K562 (cell line): ENCODE measurements at regions not wholly inside any gene's neighbourhood (a gene's known extent, or its start where the extent isn't known, plus 50 kb on each side); places are given as distances from the start of the nearest gene placed in this dataset.

Experiments
- ATAC-seq: fragments of 200-7000 bp; cut with Tn5 transposase; 3 replicates; pipeline ENCODE4 v1.9.1; 2020; ENCODE audit warnings: moderate library complexity
- BruUV-seq: library from RNA; stranded (reverse); fragments of 400-500 nt; replicated peaks from 2 replicates; lab custom pipeline; 2021; lab: Mats Ljungman, UMichigan
- CTCF ChIA-PET: fragments of 300-600 bp; formaldehyde crosslinking; extraction: SDS; loops from one replicate; lab custom pipeline; 2021; ENCODE audit warnings: low intra/inter-chr PET ratio; lab: Yijun Ruan, JAX
- POLR2A ChIA-PET: fragments of 300-600, 350-650 bp; sonication (Branson Sonifier 250); formaldehyde crosslinking; extraction: SDS; loops from one replicate; lab custom pipeline; 2021; ENCODE audit warnings: antibody characterized with exemption, inconsistent platforms; lab: Yijun Ruan, JAX
- DNase-seq, 4 experiments: peaks; one replicate each; pipeline versions ENCODE4 v3.0.0 to v3.0.0-alpha.2; 2011 to 2018; ENCODE audit warnings: low spot score in 3 of 4, mixed read lengths in 3 of 4; ENCODE audit errors: extremely low read depth in 1 of 4
- FAIRE-seq: peaks from 2 replicates; lab custom pipeline; 2011; peaks lifted over from hg19 to GRCh38; lab: Jason Lieb, UNC
- H2AFZ ChIP-seq: 2 replicates; pipeline ENCODE4 v1.6.0; 2011; ENCODE audit warnings: low read depth, low read length, control low read depth, inconsistent platforms
- H3K27ac ChIP-seq: fragments of 200-600 bp; 3 replicates; pipeline ENCODE4 v1.8.0; 2011; ENCODE audit warnings: low read depth, mild to moderate bottlenecking, control low read depth, inconsistent platforms, low read length, moderate library complexity, mixed read lengths; ENCODE audit errors: extremely low read depth
- H3K27me3 ChIP-seq, 2 experiments: fragments of 300-600 bp in 1 of 2; 2 replicates in 1 of 2; 3 replicates in 1 of 2; pipeline versions ENCODE4 v1.6.0 to v1.8.0; 2011; ENCODE audit warnings: inconsistent platforms in 2 of 2, low read length in 2 of 2, mild to moderate bottlenecking in 1 of 2, mixed read lengths in 1 of 2, moderate library complexity in 1 of 2; ENCODE audit not compliant: control insufficient read depth in 2 of 2, insufficient read depth in 2 of 2
- H3K36me3 ChIP-seq: fragments of 300-600 bp; 3 replicates; pipeline ENCODE4 v1.8.0; 2011; ENCODE audit warnings: mild to moderate bottlenecking, low read length, inconsistent platforms; ENCODE audit not compliant: control insufficient read depth, insufficient read depth
- H3K4me1 ChIP-seq, 2 experiments: fragments of 200-600 bp in 1 of 2; replicated peaks in 1 of 2; 2 replicates in 1 of 2; 3 replicates in 1 of 2; pipeline versions ENCODE4 v1.5.1 to v1.8.0; 2011; ENCODE audit warnings: inconsistent platforms in 2 of 2, low read length in 2 of 2, mild to moderate bottlenecking in 1 of 2, mixed read lengths in 1 of 2, moderate library complexity in 1 of 2; ENCODE audit not compliant: control insufficient read depth in 2 of 2, insufficient read depth in 2 of 2
- H3K4me2 ChIP-seq: 2 replicates; pipeline ENCODE4 v1.6.1; 2011; ENCODE audit warnings: low read length, control low read depth, inconsistent platforms, mixed read lengths; ENCODE audit not compliant: insufficient read depth
- H3K4me3 ChIP-seq: fragments of 200-600 bp; sonication (generic), shearing (Covaris generic); 2 replicates; pipeline ENCODE4 v1.5.1; 2016; ENCODE audit warnings: control low read depth, inconsistent platforms
- H3K79me2 ChIP-seq: fragments of 200-600 bp; 3 replicates; pipeline ENCODE4 v1.8.0; 2011; ENCODE audit warnings: low read length, inconsistent platforms; ENCODE audit not compliant: control insufficient read depth, insufficient read depth
- H3K9ac ChIP-seq, 2 experiments: 2 replicates each; pipeline versions ENCODE4 v1.6.0 to v1.6.1; 2011; ENCODE audit warnings: low read depth in 2 of 2, low read length in 2 of 2, control low read depth in 1 of 2, inconsistent platforms in 1 of 2, mild to moderate bottlenecking in 1 of 2, mixed read lengths in 1 of 2; ENCODE audit not compliant: insufficient read depth in 1 of 2
- H3K9me1 ChIP-seq: one replicate; pipeline ENCODE4 v1.6.0; 2011; ENCODE audit warnings: inconsistent platforms, mild to moderate bottlenecking, low read length, moderate library complexity; ENCODE audit not compliant: control insufficient read depth, insufficient read depth
- H3K9me3 ChIP-seq: replicated peaks from 2 replicates; pipeline ENCODE4 v1.5.1; 2011; ENCODE audit warnings: low read depth, low read length, inconsistent platforms; ENCODE audit not compliant: control insufficient read depth, insufficient read depth
- H4K20me1 ChIP-seq: replicated peaks from 2 replicates; pipeline ENCODE4 v1.6.1; 2011; ENCODE audit warnings: low read length, inconsistent platforms, mixed read lengths; ENCODE audit not compliant: control insufficient read depth, insufficient read depth
- ARID1B ChIP-seq: fragments of 450-650 bp; IDR thresholded peaks from 2 replicates; pipeline ENCODE4 v1.6.1; 2016; ENCODE audit warnings: antibody characterized with exemption, mild to moderate bottlenecking, inconsistent platforms
- CCNT2 ChIP-seq: IDR thresholded peaks from 2 replicates; pipeline ENCODE4 v1.6.1; 2011; ENCODE audit warnings: borderline replicate concordance, low read depth, mild to moderate bottlenecking, moderate library complexity, mixed read lengths, low read length; ENCODE audit not compliant: insufficient read length; ENCODE audit errors: extremely low read depth
- NFE2L1 ChIP-seq: fragments of 450-650 bp; IDR thresholded peaks from 2 replicates; pipeline ENCODE4 v1.6.1; 2016; ENCODE audit warnings: missing genetic modification characterization, low read depth, mild to moderate bottlenecking, missing compliant biosample characterization, moderate library complexity, borderline replicate concordance
- PKNOX1 ChIP-seq: fragments of 450-650 bp; IDR thresholded peaks from 2 replicates; pipeline ENCODE4 v1.6.1; 2016
- RB1 ChIP-seq: fragments of 450-650 bp; IDR thresholded peaks from 2 replicates; pipeline ENCODE4 v1.6.1; 2017; ENCODE audit warnings: low read depth, mild to moderate bottlenecking
- ZNF707 ChIP-seq: fragments of 250-450 bp; sonication (Bioruptor Pico); conservative IDR thresholded peaks from 2 replicates; pipeline ENCODE4 v1.8.0; 2022; ENCODE audit warnings: inconsistent platforms, mild to moderate bottlenecking, moderate library complexity
- WGBS: fragments of 100-300 bp; shearing (Covaris generic); methylation state at CpG from one replicate; pipeline ENCODE4 v1.1.6; 2016; ENCODE audit warnings: low coverage, mixed read lengths; ENCODE audit not compliant: insufficient coverage; ENCODE audit errors: missing lambda C conversion rate; 5-methylcytosine and 5-hydroxymethylcytosine counted together
- in situ Hi-C: fragments of 300-500 bp; cut with MboI; formaldehyde crosslinking; loops from 4 replicates; pipeline ENCODE4 v1.15.0; 2018; ENCODE audit warnings: inconsistent platforms, mixed read lengths
- intact Hi-C: fragments of 100-400 bp; cut with micrococcal nuclease; formaldehyde crosslinking; loops from 2 replicates; pipeline ENCODE4 v1.14.2; 2022
- TF ChIP-seq, protein P1 (sequence below): sonication (generic); formaldehyde crosslinking; IDR thresholded peaks from 2 replicates; pipeline ENCODE4 v1.8.0; 2022; ENCODE audit warnings: missing genetic modification reagents, mild to moderate bottlenecking, borderline replicate concordance

DNA sequence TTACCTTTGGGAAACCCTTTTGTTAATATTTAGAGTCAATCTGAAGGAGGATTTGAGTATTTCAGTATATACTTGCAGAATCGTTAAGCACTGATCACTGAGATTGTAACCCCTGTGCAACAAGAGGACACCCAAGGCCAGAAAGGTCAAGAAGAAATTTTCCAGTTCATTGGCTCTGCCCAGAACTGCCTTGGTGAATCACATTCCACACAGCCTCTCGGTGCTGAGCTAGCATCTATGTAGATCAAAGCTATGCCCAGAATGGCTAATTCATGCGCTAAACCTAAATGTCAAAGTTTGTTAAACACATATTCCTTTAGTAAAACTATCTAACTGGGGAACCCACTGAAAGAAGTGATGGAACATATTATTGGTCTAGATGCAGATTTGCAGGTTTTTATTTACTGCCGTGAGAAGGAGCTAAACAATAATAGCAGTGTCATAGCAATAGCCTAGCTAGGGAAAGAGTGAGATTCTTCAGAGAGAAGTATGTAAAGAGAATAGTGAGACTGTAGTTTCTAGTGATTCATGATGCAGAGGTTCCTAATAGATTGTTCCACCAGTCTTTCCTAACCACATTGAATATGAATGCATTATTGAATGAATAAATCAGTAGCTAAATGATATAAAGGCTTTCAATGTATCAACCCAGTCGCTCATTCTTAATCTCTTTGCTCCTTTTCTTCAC lies 423.2 kb upstream of the CRIM1 start:
- Histone ChIP-seq H3K36me3 (no peaks in the 10 kb centered on the region), H3K9ac (no peak overlapping the region), H4K20me1 (no peaks in the 10 kb centered on the region), H3K9me1 (no peaks in the 10 kb centered on the region), H3K27me3 (no peaks in the 10 kb centered on the region), H3K79me2 (no peaks in the 10 kb centered on the region), H2AFZ (no peak overlapping the region), H3K9me3 (no peaks in the 10 kb centered on the region), H3K4me3 (no peak overlapping the region), H3K27ac (no peak overlapping the region), H3K4me2 (no peak overlapping the region), H3K4me1 (no peaks in the 10 kb centered on the region)
- ChIA-PET POLR2A (interaction anchor here (0.7 kb wide), 1 partner anchor 397 kb away, joined by 4 read pairs; no protein-coding TSS in a partner anchor), CTCF (no interaction called here)
- BruUV-seq: no TSS peak
- WGBS: 2% methylated on average over 5 of the region's 5 CpGs
- TF ChIP-seq ZNF707 (CRISPR knock-in tag) (no peak), ARID1B (no peak), NFE2L1 (tag) (no peak), PKNOX1 (no peak), CCNT2 (no peak), RB1 (no peak)
- TF ChIP-seq, protein P1, sequence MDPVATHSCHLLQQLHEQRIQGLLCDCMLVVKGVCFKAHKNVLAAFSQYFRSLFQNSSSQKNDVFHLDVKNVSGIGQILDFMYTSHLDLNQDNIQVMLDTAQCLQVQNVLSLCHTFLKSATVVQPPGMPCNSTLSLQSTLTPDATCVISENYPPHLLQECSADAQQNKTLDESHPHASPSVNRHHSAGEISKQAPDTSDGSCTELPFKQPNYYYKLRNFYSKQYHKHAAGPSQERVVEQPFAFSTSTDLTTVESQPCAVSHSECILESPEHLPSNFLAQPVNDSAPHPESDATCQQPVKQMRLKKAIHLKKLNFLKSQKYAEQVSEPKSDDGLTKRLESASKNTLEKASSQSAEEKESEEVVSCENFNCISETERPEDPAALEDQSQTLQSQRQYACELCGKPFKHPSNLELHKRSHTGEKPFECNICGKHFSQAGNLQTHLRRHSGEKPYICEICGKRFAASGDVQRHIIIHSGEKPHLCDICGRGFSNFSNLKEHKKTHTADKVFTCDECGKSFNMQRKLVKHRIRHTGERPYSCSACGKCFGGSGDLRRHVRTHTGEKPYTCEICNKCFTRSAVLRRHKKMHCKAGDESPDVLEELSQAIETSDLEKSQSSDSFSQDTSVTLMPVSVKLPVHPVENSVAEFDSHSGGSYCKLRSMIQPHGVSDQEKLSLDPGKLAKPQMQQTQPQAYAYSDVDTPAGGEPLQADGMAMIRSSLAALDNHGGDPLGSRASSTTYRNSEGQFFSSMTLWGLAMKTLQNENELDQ: no peak
- intact Hi-C loops (no loop called here), in situ Hi-C loops (no loop called here)
- no peak for DNase-seq
- ATAC-seq: no peak
- no peak for FAIRE-seq
